GM23248 (cell line): ENCODE measurements at regions not wholly inside any gene's neighbourhood (a gene's known extent, or its start where the extent isn't known, plus 50 kb on each side); places are given as distances from the start of the nearest gene placed in this dataset. TPM values are rescaled to one million over a fixed set of nuclear protein-coding genes. Genes with fewer than 3 reads are reported as not detected.

Experiments used
- DNase-seq: peaks from one replicate; pipeline ENCODE4 v3.0.0-alpha.2; 2015
- H2AFZ ChIP-seq: fragments of 200-600 bp; sonication (generic); 2 replicates; pipeline ENCODE4 v1.6.1; 2016; ENCODE audit warnings: antibody characterized with exemption
- H3F3A ChIP-seq: fragments of 200-600 bp; sonication (generic); 2 replicates; pipeline ENCODE4 v1.6.1; 2016; ENCODE audit warnings: mild to moderate bottlenecking, antibody characterized with exemption, mixed run types; ENCODE audit not compliant: insufficient read depth
- H3K27ac ChIP-seq: fragments of 200-600 bp; sonication (generic); 2 replicates; pipeline ENCODE4 v1.5.1; 2016; ENCODE audit warnings: mild to moderate bottlenecking
- H3K27me3 ChIP-seq: fragments of 200-600 bp; sonication (generic); replicated peaks from 2 replicates; pipeline ENCODE4 v1.6.1; 2016; ENCODE audit warnings: mild to moderate bottlenecking; ENCODE audit not compliant: insufficient read depth
- H3K36me3 ChIP-seq: fragments of 200-600 bp; sonication (generic); 2 replicates; pipeline ENCODE4 v1.6.1; 2016; ENCODE audit warnings: low read depth, mild to moderate bottlenecking
- H3K4me1 ChIP-seq: fragments of 200-600 bp; sonication (generic); 2 replicates; pipeline ENCODE4 v1.6.1; 2016; ENCODE audit warnings: mild to moderate bottlenecking; ENCODE audit not compliant: insufficient read depth
- H3K4me2 ChIP-seq: fragments of 200-600 bp; sonication (generic); one replicate; pipeline ENCODE4 v1.6.1; 2016; ENCODE audit warnings: mild to moderate bottlenecking; ENCODE audit not compliant: unreplicated experiment
- H3K4me3 ChIP-seq: fragments of 200-600 bp; sonication (generic); 2 replicates; pipeline ENCODE4 v1.5.1; 2016; ENCODE audit warnings: mild to moderate bottlenecking
- H3K79me2 ChIP-seq: fragments of 200-600 bp; sonication (generic); 2 replicates; pipeline ENCODE4 v1.6.1; 2016; ENCODE audit warnings: mild to moderate bottlenecking; ENCODE audit not compliant: insufficient read depth
- H3K9ac ChIP-seq: fragments of 200-600 bp; sonication (generic); 2 replicates; pipeline ENCODE4 v1.6.1; 2016; ENCODE audit warnings: mild to moderate bottlenecking
- H3K9me2 ChIP-seq: fragments of 200-600 bp; sonication (generic); 2 replicates; pipeline ENCODE4 v1.6.1; 2016; ENCODE audit warnings: mixed run types, mild to moderate bottlenecking, moderate library complexity; ENCODE audit not compliant: insufficient read depth
- H3K9me3 ChIP-seq: fragments of 200-600 bp; sonication (generic); one replicate; pipeline ENCODE4 v1.6.1; 2017; ENCODE audit warnings: low read depth
- H4K20me1 ChIP-seq: fragments of 200-600 bp; sonication (generic); 2 replicates; pipeline ENCODE4 v1.6.0; 2016; ENCODE audit not compliant: insufficient read depth
- EZH2 ChIP-seq: fragments of 200-600 bp; sonication (generic); IDR thresholded peaks from 2 replicates; pipeline ENCODE4 v1.6.1; 2018; ENCODE audit warnings: antibody characterized with exemption, mild to moderate bottlenecking; ENCODE audit not compliant: insufficient read depth, poor library complexity, severe bottlenecking
- EZH2phosphoT487 ChIP-seq: fragments of 200-600 bp; sonication (generic); IDR thresholded peaks from 2 replicates; pipeline ENCODE4 v1.6.1; 2018; ENCODE audit warnings: antibody characterized with exemption, moderate library complexity, mild to moderate bottlenecking, low read depth; ENCODE audit not compliant: insufficient read depth
- WGBS, 2 experiments: methylation state at CpG; one replicate each; pipeline ENCODE4 v1.1.6; 2015 to 2017; ENCODE audit warnings: low lambda C conversion rate in 2 of 2, low coverage in 1 of 2; ENCODE audit errors: missing lambda C conversion rate in 2 of 2; 5-methylcytosine and 5-hydroxymethylcytosine counted together
- in situ Hi-C: fragments of 300-500 bp; cut with MboI; formaldehyde crosslinking; loops from 2 replicates; pipeline ENCODE4 v1.15.0; 2020
- small RNA-seq: library from RNA; depleted of rRNA; stranded (forward); fragments of <200 nt; gene quantifications from one replicate; pipeline ENCODE3, GENCODE V24; 2014; ENCODE audit warnings: low read depth, low replicate concordance

DNA sequence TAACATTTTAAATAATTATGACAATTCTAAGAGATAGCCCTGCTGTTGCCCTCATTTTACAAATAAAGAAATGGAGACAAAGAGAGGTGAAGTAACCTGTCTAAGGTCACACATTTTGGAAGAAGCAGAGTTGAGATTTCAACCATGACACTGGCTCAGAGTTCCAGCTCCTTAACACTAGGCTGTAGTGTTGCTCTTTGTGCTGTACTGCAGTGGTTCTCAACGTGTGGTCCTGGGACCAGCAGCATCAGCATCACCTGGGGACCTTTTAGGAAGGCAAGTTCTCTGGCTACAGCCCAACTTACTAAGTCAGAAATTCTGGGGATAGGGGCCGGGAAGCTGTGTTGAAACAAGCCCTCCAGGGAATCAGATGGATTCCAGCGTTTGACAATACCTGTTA is 62.4 kb upstream of the FERMT1 start:
- TF ChIP-seq EZH2phosphoT487 (no peak), EZH2 (no peak)
- 7 to 8% methylated on average over 3 of the region's 3 CpGs for WGBS, 2 experiments
- in situ Hi-C loops, result no loop called here
- Histone ChIP-seq H3K27ac (no peak overlapping the region), H3K4me1 (no peaks in the 10 kb centered on the region), H2AFZ (no peak overlapping the region), H3K27me3 (0 out of 2 replicates have a peak, but pooled peaks cover 4% of the 10 kb centered on the region), H3K4me3 (no peak overlapping the region), H3K36me3 (no peaks in the 10 kb centered on the region), H3K9me2 (no peaks in the 10 kb centered on the region), H3K79me2 (no peaks in the 10 kb centered on the region), H3F3A (no peaks in the 10 kb centered on the region), H3K9ac (no peak overlapping the region), H3K4me2 (no peak overlapping the region), H4K20me1 (no peaks in the 10 kb centered on the region), H3K9me3 (no peaks in the 10 kb centered on the region)
- DNase-seq, result no peak

DNA sequence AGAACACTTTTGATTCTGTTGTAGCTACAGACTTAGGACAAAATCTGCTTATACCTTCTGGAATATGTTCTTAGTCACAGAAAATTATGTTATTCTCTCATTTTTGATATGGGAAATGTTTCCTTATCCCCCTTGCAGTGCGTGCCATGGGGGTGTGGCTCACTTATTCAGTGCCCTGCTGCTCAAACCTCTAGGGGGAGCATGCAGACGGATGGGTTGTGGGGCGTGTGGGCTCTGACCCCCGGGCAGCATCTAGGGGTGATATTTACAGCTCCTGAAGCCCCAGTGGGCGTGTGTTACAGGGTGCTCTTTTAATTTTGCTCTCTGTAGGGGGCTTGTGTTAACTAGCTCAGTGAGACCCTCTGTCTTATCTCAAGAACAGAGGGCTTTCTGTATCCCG is 61.3 kb upstream of the FERMT1 start:
- no peak for TF ChIP-seq EZH2phosphoT487
- TF ChIP-seq EZH2, result no peak
- in situ Hi-C loops, result no loop called here
- 0 out of 2 replicates have a peak, but pooled peaks cover 4% of the 10 kb centered on the region for H3K27me3 ChIP-seq
- DNase-seq, result no peak
- H3K36me3 ChIP-seq, result no peaks in the 10 kb centered on the region
- H3K9me3 ChIP-seq, result no peaks in the 10 kb centered on the region
- no peak overlapping the region for H3K27ac ChIP-seq
- no peaks in the 10 kb centered on the region for H3K9me2 ChIP-seq
- no peak overlapping the region for H2AFZ ChIP-seq
- no peaks in the 10 kb centered on the region for H4K20me1 ChIP-seq
- 52 to 58% methylated on average over 6 of the region's 6 CpGs for WGBS, 2 experiments
- no peaks in the 10 kb centered on the region for H3F3A ChIP-seq
- H3K4me3 ChIP-seq, result no peak overlapping the region
- H3K9ac ChIP-seq, result no peak overlapping the region
- no peak overlapping the region for H3K4me2 ChIP-seq
- no peaks in the 10 kb centered on the region for H3K79me2 ChIP-seq
- H3K4me1 ChIP-seq, result no peaks in the 10 kb centered on the region

DNA sequence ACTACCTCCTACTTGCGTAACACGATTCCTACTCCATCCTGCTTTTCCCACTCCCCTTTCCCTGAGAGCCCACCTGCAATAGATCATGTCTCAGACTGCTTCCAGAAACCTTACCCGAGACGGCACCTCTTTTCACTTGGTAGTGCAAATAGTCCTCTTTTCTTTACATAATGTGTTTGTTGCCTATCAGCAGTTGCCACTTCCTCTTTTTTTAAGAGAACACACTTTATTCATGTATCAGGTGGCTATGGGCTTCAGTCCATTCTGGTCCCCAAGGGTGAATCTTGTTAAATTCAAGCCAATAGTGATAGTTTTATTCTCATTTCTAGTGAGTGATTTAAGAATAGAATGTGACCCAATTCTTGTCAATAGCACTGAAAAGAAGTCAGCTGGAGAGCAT is 57.7 kb upstream of the FERMT1 start:
- Histone ChIP-seq H3K27me3 (0 out of 2 replicates have a peak, but pooled peaks cover 11% of the 10 kb centered on the region), H3K79me2 (no peaks in the 10 kb centered on the region), H3K9me3 (no peaks in the 10 kb centered on the region), H3K4me1 (no peaks in the 10 kb centered on the region), H4K20me1 (no peaks in the 10 kb centered on the region), H3K9me2 (no peaks in the 10 kb centered on the region), H3K4me2 (no peak overlapping the region), H3K36me3 (no peaks in the 10 kb centered on the region), H2AFZ (no peak overlapping the region), H3F3A (no peaks in the 10 kb centered on the region), H3K9ac (no peak overlapping the region), H3K4me3 (no peak overlapping the region), H3K27ac (no peak overlapping the region)
- TF ChIP-seq EZH2 (no peak), EZH2phosphoT487 (no peak)
- DNase-seq, result no peak
- in situ Hi-C loops, result no loop called here
- 45 to 56% methylated on average over 4 of the region's 4 CpGs for WGBS, 2 experiments

DNA sequence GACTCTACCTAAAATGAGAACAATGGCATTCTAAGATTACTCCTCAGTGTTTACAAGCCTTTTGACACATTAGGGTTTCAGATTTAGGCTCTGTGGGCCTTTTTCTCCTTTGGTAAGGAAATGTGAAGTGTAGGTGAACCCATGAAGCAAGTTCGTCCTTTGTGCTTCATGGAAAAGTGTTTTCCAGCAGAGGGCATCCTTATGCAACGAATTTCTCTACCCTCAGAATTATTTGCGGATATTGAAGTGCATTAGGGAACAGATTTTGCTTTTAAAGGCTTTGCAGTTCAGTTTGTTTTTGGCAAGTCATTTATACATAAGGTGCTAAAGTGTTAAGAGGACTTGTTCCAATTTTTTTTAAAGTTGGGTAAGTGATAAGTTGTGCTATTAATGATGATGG is 55.7 kb upstream of the FERMT1 start:
- H3K79me2 ChIP-seq, result no peaks in the 10 kb centered on the region
- no peaks in the 10 kb centered on the region for H3K36me3 ChIP-seq
- H3K9me2 ChIP-seq, result no peaks in the 10 kb centered on the region
- no peak overlapping the region for H3K4me2 ChIP-seq
- H3K4me3 ChIP-seq, result no peak overlapping the region
- H3K9me3 ChIP-seq, result no peaks in the 10 kb centered on the region
- no peaks in the 10 kb centered on the region for H4K20me1 ChIP-seq
- WGBS, 2 experiments, result 1% methylated on average over 3 of the region's 3 CpGs
- H3F3A ChIP-seq, result no peaks in the 10 kb centered on the region
- in situ Hi-C loops, result no loop called here
- no peak overlapping the region for H2AFZ ChIP-seq
- H3K4me1 ChIP-seq, result no peaks in the 10 kb centered on the region
- no peak for TF ChIP-seq EZH2
- no peak for TF ChIP-seq EZH2phosphoT487
- H3K9ac ChIP-seq, result no peak overlapping the region
- H3K27ac ChIP-seq, result no peak overlapping the region
- DNase-seq, result peak; percentile 47
- 0 out of 2 replicates have a peak, but pooled peaks cover 11% of the 10 kb centered on the region for H3K27me3 ChIP-seq

DNA sequence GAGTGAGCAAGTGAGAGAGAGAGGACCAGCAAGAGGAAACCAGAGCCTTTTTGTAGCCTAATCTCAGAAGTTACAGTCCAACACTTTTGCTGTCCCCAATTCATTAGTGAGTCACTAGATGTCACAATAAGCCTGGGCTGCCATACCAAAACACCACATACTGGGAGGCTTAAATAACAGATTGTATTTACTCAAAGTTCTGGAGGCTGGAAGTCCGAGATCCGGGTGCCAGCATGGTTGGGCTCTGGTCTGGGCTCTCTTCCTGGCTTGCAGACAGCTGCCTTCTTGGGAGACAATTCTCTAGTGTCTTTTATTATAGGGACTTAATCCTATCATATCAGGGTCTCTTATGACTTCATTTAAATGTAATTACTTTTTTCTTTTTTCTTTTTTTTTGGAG is 50.7 kb upstream of the FERMT1 start:
- in situ Hi-C loops, result no loop called here
- Histone ChIP-seq H3K36me3 (no peaks in the 10 kb centered on the region), H4K20me1 (no peaks in the 10 kb centered on the region), H3K27me3 (peaks cover 16% of the 10 kb centered on the region; the same call in 1 of the 2 replicates), H2AFZ (no peak overlapping the region), H3K9me2 (no peaks in the 10 kb centered on the region), H3K27ac (no peak overlapping the region), H3F3A (no peaks in the 10 kb centered on the region), H3K9ac (no peak overlapping the region), H3K4me1 (no peaks in the 10 kb centered on the region), H3K4me3 (no peak overlapping the region), H3K9me3 (no peaks in the 10 kb centered on the region), H3K4me2 (no peak overlapping the region), H3K79me2 (no peaks in the 10 kb centered on the region)
- no peak for DNase-seq
- 0% methylated on average over 2 of the region's 2 CpGs for WGBS, 2 experiments
- no peak for TF ChIP-seq EZH2
- no peak for TF ChIP-seq EZH2phosphoT487

Small RNAs in the stretch of these regions (small RNA-seq; reads per million reads assigned to genes)
- not detected for gene AL109618.2
